PFSK-1 (cell line): ENCODE measurements at regions not wholly inside any gene's neighbourhood (a gene's known extent, or its start where the extent isn't known, plus 50 kb on each side); places are given as distances from the start of the nearest gene placed in this dataset.

Source experiments
- FOXP2 ChIP-seq: optimal IDR thresholded peaks from 2 replicates; pipeline ENCODE3; 2011; ENCODE audit warnings: borderline replicate concordance, control low read depth, inconsistent platforms; ENCODE audit not compliant: insufficient read depth; ENCODE audit errors: extremely low read length, extremely low read depth
- POLR2AphosphoS5 ChIP-seq: IDR thresholded peaks from 2 replicates; pipeline ENCODE4 v1.6.1; 2012; ENCODE audit warnings: low read depth, mild to moderate bottlenecking, control low read depth, low read length, moderate library complexity
- REST ChIP-seq, 2 experiments: IDR thresholded peaks; 2 replicates each; pipeline versions ENCODE4 v1.6.1 to v1.8.0; 2011 to 2012; ENCODE audit warnings: low read depth in 2 of 2, low read length in 2 of 2, control low read depth in 1 of 2, inconsistent platforms in 1 of 2, mild to moderate bottlenecking in 1 of 2, moderate library complexity in 1 of 2; ENCODE audit not compliant: insufficient read depth in 1 of 2
- SIN3A ChIP-seq: IDR thresholded peaks from 2 replicates; pipeline ENCODE4 v1.6.1; 2012; ENCODE audit warnings: mild to moderate bottlenecking, low read length, moderate library complexity, borderline replicate concordance; ENCODE audit not compliant: insufficient read depth
- TAF1 ChIP-seq: IDR thresholded peaks from 2 replicates; pipeline ENCODE4 v1.6.1; 2012; ENCODE audit warnings: low read length, control low read depth, borderline replicate concordance; ENCODE audit not compliant: insufficient read depth

- no peak for TF ChIP-seq POLR2AphosphoS5
- TF ChIP-seq FOXP2, result no peak
- no peak for TF ChIP-seq SIN3A
- no peak for TF ChIP-seq TAF1
- TF ChIP-seq REST (IDR thresholded peaks at IDR 0.05; ENCODE audit: insufficient read depth in 1 of 2, low read depth in 2 of 2, low read length in 2 of 2), result no peak
These were observed 229.1 kb downstream of the VEGFC start for GRCh38 chr4:176563591-176563990.

GRCh38 chr4:176565049-176565448, 227.7 kb downstream of the VEGFC start:
- TF ChIP-seq SIN3A (no peak), POLR2AphosphoS5 (no peak), REST (IDR thresholded peaks at IDR 0.05; ENCODE audit: insufficient read depth in 1 of 2, low read depth in 2 of 2, low read length in 2 of 2) (no peak), FOXP2 (no peak), TAF1 (no peak)

- no peak for TF ChIP-seq FOXP2
These were observed 226.0 kb downstream of the VEGFC start for GRCh38 chr4:176566769-176567168.

GRCh38 chr4:176568238-176568637, 224.5 kb downstream of the VEGFC start:
- TF ChIP-seq FOXP2 (no peak), SIN3A (no peak), REST (IDR thresholded peaks at IDR 0.05; ENCODE audit: insufficient read depth in 1 of 2, low read depth in 2 of 2, low read length in 2 of 2) (no peak), TAF1 (no peak), POLR2AphosphoS5 (no peak)

GRCh38 chr4:176569301-176569700, 223.4 kb downstream of the VEGFC start:
- no peak for TF ChIP-seq TAF1
- no peak for TF ChIP-seq REST (IDR thresholded peaks at IDR 0.05; ENCODE audit: insufficient read depth in 1 of 2, low read depth in 2 of 2, low read length in 2 of 2)
- no peak for TF ChIP-seq FOXP2
- TF ChIP-seq POLR2AphosphoS5, result no peak
- TF ChIP-seq SIN3A, result no peak
